ENCODE measurements at regions not wholly inside any gene's neighbourhood (a gene's known extent, or its start where the extent isn't known, plus 50 kb on each side); places are given as distances from the start of the nearest gene placed in this dataset.
"Not testable (repeated sequence)": the region's sequence is repeated elsewhere in the genome, so short reads cannot be mapped to it uniquely, and the experiment has no call there.

DNA sequence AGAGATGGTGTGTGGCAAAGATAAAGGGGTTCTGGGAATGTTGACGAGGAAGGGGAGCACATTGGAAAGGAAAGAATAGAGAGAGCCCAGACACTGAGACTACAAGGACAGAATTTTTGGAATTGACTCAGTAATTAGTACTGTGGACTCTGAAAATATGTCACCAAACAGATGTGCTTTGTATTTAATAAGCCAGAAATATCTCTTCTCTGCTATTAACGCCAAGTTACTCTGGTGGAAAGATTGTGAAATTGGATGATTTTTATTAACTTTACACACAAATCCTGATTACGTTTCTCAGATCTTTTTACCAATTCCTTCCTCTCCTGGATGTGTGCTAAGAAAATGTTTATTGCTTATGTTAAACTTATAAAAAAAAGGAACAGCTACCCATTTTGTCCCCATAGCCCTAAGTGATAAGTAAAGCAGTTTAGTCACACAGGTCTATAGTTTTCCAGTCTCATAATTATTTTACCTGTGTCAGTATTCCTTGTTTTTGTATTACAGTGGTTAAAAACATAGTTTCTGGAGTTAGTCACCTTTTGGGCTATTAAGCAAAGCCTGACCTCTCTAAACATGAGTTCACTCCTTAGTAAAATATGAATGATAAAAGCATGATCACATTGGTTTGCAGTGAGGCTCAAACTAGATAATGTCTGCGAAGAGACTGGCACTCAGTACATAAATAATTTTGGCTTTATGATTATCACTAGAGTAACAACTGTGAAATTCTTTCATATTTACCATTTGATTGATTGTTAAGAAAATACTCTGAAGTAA, 1068.3 kb downstream of the STIM2 start:
- DNase-seq (ENCODE audit: low spot score) (no peak), FAIRE-seq (no peak)

DNA sequence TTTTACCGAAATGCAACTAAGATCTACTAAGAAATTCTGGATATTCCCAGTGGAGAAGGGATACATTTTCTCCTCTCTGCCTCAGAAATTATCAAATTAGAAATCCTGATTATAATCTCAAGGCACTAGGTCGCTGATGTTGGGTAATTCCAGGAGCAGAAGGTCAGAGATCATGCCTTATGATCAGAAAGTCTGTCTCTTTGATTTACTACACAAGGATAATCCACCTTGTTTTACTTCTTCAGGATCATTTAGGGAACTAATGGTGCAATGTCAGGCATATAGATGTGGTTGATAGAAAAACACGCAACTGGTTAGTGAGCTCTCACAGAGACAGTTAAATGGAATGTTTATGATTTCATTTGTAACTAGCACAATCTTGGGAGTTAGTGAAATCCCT, 1069.7 kb downstream of the STIM2 start:
- DNase-seq (ENCODE audit: low spot score) (no peak), FAIRE-seq (no peak)

DNA sequence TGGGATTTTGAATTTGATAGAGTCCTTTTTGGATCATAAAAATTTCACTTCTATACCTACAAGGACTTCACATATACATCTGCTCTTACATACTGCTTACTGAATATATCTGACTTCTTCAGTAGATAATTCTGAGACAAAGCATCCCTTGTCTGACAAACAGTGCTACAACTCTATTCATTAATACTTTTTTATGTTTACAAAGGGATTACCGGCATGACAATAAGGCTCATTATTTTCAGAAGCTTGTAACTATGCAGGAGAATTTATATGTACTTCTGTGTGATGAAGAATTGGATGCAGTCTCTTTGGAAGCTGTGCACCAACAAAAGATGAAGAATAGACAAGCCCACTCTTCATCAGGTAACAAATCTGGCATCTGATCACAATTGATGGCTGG, 1070.3 kb downstream of the STIM2 start:
- FAIRE-seq: no peak
- no peak for DNase-seq (ENCODE audit: low spot score)

DNA sequence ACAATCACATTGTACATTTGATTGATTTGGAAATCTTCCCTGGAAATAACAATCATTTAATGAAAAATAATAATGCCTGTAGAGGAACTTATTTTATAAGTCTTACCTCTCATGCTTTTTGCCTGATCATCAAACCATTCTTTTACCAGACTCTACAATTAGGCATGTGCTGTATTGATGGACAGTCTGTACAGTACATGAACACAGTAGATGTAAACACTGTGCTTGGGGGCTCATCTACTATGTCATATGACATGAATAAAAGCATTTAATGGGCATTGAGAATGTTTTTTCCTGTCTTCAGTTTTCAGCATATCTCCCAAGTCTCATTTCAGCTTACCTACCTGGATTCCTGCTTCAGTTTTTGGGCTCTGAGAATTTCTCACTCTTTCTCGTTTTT, 1070.9 kb downstream of the STIM2 start:
- no peak for FAIRE-seq

DNA sequence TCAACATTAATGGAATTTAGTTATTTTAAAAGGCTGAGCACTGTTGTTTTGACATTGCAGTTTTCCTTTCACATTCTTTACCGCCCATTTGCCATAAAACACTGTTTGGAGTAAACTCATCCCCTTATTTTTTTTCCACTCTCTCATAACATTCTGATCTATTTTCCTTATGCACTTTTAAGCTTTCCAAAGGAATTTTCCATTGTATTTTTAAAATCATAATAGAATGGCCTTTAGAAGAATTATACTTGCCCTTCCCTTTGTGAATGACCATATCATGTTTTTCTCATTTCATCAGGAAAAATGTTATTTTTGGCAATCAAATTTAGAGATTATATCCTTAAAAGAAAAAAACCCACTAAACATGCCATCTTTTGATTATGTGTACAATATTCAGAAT, 1074.2 kb downstream of the STIM2 start:
- FAIRE-seq (no peak), DNase-seq (ENCODE audit: low spot score) (no peak)

More for the DNA sequence above, 1070.9 kb downstream of the STIM2 start:
- DNase-seq (ENCODE audit: low spot score): no peak

DNA sequence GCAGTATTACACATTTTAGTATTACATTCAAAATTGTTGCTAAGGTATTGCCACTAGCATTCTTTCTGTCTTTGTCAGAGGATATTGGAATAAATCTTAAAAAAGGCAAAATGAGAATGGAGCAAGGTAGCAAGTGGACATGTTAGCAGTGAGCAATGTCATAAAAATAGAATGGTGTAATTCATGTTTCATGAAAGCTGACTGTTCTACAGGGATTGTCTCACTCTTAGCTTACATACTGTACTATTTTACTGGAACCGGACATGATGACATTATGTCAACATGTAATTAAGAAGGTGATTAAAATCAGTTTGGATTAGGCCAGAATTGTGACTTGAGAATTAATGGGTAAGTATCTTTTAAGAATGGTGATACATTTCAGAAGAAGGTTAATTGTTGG, 1086.2 kb downstream of the STIM2 start:
- DNase-seq (ENCODE audit: low spot score): no peak
- no peak for FAIRE-seq

DNA sequence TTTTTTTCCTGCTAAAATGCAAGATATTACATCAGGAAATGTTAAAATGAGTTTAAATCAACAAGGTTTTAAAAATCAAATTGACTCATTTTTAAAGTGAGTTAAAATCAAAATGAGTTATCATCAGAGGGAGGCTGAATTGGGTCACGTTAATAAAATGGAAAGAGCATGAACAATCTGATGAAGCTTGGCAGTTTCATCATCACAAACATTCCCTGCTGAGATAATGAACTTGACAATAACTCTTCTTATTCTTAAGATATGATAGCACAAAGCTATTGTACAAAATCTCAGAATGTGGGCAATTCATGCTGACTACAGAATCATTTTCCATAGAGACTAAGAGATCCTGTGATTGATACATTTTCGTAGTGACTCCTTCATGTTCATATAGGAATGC, 1086.7 kb downstream of the STIM2 start:
- FAIRE-seq (no peak), DNase-seq (ENCODE audit: low spot score) (no peak)

DNA sequence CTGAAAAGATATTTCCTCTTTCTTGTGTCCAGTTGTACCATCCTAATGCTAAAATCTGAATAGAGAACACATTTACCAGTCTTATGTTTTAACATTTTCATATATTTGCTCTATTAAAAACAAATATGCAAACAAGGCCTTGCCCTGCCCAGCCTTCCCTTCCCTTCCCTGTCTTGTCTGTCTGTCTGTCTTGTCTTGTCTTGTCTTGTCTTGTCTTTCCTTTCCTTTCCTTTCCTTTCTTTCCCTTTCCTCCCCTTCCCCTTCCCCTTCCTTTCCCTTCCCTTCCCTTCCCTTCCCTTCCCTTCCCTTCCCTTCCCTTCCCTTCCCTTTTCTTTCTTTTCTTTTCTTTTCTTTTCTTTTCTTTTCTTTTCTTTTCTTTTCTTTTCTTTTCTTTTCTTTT, 1103.5 kb downstream of the STIM2 start:
- FAIRE-seq (no peak), DNase-seq (ENCODE audit: low spot score) (no peak)

DNA sequence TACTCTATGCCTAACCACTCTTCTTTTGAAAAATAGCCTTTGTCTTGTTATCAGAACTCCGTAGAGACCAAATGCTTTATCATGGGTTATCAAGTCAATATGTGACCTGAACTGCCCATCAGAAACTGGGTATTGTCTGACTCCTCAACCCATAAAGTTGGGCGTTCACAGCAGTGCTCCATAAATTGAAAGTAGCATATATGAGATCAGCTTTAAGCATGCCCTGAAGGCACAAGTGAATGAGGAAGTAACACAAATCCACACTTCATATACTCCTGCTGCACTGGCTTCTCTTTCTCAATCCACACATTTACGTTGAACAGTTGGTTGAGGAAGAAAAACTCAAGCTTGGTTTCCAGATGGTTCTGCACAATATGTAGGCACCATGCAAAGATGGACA, 1106.0 kb downstream of the STIM2 start:
- DNase-seq (ENCODE audit: low spot score) (no peak), FAIRE-seq (no peak)

DNA sequence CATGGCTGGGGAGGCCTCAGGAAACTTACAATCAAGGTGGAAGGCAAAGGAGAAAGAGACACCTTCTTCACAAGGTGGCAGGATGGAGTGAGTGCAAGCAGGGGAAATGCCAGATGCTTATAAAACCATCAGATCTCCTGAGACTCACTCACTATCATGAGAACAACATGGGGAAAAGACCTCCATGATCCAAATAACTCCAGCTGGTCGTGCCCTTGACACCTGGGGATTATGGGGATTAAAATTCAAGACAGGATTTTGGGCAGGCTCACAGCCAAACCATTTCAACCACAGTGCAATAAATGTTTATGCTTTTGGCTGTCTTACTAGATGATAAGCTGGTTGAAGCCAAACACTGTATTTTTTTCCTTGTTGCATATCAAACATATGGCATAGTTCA, 1112.4 kb downstream of the STIM2 start:
- DNase-seq (ENCODE audit: low spot score) (no peak), FAIRE-seq (no peak)

DNA sequence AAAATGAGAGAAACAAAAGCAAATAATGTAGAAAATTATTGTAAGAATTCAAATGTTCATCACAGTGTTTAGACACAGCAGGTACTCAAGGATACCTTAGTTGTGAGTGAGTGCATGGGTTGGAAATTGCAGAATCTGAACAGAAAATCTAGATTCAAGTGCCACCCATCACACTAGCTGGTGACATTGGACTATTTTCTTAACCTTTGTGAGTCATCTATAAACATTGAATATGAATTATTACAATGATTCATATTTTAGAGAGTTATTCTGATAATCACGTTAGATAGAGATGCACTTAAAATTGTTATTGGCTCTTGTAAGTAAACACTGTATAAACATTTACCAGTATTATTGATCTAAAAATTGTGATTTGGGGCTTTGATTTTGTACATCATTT, 1113.1 kb downstream of the STIM2 start:
- DNase-seq (ENCODE audit: low spot score): no peak
- FAIRE-seq: no peak

DNA sequence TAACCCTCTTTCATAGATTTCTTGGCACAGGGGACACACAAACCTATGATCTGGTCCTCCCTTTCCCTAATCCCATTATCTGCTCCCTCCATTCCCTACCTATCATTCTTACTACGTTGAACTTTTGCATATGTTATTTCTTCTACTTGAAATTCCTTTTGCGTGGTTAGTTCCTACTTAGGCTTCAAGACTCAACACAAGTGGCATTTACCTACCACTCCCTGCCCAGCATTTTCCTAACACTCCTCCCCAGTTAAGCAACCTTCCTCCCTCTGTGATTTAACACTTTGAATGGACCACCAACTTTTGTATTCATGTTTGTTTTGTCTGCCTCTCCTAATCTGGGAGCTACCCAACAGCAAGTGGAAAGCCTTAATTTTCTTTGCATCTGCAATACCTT, 1113.7 kb downstream of the STIM2 start:
- DNase-seq (ENCODE audit: low spot score): no peak
- no peak for FAIRE-seq

DNA sequence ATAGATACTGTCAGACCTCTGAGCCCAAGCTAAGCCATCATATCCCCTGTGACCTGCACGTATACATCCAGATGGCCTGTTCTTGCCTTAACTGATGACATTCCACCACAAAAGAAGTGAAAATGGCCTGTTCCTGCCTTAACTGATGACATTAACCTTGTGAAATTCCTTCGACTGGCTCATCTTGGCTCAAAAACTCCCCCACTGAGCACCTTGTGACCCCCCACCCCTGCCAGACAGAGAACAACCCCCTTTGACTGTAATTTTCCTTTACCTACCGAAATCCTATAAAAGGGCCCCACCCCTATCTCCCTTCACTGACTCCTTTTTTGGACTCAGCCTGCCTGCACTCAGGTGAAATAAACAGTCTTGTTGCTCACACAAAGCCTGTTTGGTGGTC, 1114.2 kb downstream of the STIM2 start:
- FAIRE-seq; DNase-seq (ENCODE audit: low spot score): not testable (repeated sequence)

DNA sequence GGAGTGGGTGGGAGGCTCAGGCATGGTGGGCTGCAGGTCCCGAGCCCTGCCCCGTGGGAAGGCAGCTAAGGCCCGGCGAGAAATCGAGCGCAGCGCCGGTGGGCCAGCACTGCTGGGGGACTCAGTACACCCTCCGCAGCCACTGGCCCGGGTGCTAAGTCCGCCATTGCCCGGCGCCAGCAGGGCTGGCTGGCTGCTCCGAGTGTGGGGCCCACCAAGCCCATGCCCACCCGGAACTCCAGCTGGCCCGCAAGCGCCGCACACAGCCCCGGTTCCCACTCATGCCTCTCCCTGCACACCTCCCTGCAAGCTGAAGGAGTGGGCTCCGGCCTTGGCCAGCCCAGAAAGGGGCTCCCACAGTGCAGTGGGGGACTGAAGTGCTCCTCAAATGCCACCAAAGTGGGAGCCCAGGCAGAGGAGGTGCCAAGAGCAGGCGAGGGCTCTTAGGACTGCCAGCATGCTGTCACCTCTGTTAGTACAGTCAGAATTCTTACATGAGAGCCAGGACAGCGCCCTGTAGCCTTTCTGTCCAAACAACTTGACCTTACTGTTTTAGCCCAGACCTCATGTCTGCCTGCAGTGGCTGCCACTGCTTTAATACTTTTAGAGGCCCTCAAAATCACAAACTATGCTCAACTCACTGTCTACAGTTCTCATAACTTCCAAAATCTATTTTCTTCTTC, 1117.9 kb downstream of the STIM2 start:
- not testable (repeated sequence) for FAIRE-seq

DNA sequence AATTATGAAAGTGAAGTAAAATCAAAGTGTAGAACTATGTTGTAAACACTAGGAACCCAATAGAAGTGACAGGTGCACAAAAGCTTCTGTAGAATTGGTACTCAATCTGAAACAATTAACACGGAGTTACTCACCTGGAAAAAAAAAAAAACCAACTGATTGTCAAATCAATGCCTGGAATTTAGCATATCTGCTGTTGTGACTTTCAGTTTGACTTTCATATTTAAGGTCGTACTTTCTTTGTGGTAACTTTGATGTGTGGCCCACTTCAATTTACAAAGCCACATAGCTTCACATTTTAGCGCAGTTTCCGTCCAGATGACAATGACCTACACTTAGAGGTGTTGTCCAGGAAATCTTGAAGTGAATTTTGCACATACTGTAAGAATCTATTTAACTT, 1124.9 kb downstream of the STIM2 start:
- FAIRE-seq (no peak), DNase-seq (ENCODE audit: low spot score) (no peak)

More for the DNA sequence above, 1117.9 kb downstream of the STIM2 start:
- not testable (repeated sequence) for DNase-seq (ENCODE audit: low spot score)

DNA sequence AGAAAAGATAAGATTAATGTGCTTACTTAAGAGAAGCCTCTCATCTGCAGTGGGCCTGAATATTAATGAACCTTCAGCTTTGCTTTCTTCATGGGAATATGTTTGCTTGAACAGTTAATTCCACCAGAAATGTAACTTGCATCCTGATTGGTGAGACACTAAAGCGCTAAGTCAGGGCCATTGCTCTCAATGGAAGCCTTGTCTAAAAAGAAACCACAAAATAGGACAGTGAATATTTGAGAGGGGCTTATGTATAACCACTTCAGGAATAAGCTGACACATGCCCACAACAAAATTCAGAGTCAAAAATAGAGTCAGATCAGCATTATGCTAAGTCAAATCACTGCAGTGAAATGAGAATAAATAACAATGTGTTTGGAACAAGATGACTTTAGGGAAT, 1125.8 kb downstream of the STIM2 start:
- DNase-seq (ENCODE audit: low spot score): no peak
- FAIRE-seq: no peak

DNA sequence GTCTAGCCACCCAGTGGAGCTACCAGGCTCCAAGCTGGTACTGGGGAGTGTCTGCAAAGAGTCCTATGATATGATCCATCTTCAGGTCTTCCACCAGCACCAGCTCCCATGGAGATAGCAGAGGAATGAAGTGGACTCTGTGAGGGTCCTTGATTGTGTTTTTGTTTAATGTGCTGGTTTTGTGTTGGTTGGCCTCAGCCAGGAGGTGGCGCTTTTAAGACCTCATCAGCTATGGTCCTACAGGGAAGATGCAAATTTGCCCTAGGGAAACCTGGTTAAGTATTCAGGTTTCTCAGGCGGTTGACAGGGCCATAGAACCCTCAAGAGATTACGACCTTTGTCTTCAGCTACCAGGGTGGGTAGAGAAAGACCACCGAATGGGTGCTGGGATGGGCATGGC, 1141.1 kb downstream of the STIM2 start:
- FAIRE-seq (no peak), DNase-seq (ENCODE audit: low spot score) (no peak)

DNA sequence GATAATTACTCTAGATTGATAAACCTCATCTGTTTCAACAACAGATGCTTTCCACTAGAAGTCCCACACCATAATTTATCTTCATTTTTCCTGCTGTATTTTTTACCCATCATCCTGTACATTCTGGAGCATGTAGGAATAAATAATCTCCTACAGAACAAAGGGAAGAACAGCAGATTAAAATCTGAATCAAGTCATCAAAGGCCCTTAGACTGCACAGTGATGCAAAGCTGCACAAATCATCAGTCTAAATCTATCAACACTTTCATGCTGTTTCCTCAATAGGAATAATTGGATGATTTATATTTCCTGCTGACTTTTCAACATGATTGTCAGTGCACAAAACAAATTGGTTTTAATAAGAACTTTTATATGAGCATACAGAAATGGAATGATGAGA, 1143.9 kb downstream of the STIM2 start:
- no peak for FAIRE-seq
- no peak for DNase-seq (ENCODE audit: low spot score)

DNA sequence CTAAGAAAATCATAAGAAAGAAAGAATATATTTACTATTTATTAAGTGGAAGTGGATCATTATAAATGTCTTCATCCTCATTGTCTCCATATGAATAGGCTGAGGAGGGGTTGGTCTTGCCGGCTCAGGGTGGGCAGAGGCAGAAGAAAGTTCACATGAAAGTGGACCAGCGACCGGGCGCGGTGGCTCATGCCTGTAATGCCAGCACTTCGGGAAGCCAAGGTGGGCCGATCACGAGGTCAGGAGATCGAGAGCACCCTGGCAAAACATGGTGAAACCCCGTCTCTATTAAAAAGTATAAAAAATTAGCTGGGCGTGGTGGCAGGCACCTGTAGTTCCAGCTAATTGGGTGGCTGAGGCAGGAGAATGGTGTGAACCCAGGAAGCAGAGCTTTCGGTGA, 1145.4 kb downstream of the STIM2 start:
- FAIRE-seq: no peak
- no peak for DNase-seq (ENCODE audit: low spot score)

DNA sequence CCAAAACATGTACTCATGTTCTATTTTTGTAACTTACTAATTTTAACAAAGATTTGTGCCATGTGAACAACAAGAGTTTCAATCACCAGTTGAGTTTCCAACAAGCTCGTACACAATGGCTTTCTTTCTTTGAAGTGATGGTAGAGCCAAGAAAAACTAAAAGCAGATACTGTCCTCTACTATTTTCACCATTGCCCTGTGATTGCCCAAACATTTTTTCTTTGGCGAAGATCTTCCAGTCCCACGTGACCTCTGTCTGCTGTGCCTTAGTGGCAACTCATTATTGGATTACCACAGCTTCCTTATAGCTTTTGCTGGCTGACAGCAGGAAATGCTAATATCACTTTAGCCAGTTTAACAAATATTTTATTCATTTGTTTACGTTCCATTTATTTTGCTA, 1147.1 kb downstream of the STIM2 start:
- no peak for FAIRE-seq
- no peak for DNase-seq (ENCODE audit: low spot score)

DNA sequence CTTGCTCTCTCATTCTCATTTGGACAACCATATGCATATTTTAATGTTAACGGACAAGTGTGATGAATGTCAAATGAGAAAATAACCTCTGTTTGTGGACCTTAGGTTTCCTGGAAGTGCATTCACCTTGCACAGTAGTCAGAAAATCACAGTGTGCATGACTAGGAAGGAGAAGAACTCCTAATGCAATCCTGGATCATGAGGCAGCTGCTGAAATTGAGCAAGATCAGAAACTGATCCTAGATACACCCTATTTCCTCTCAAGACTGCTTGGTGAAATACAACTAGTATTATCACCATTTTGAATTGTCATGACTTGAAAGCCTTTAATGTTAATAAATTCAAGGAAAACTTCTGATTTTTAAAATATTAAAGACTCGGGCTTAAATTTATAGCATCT, 1148.9 kb downstream of the STIM2 start:
- FAIRE-seq: no peak

DNA sequence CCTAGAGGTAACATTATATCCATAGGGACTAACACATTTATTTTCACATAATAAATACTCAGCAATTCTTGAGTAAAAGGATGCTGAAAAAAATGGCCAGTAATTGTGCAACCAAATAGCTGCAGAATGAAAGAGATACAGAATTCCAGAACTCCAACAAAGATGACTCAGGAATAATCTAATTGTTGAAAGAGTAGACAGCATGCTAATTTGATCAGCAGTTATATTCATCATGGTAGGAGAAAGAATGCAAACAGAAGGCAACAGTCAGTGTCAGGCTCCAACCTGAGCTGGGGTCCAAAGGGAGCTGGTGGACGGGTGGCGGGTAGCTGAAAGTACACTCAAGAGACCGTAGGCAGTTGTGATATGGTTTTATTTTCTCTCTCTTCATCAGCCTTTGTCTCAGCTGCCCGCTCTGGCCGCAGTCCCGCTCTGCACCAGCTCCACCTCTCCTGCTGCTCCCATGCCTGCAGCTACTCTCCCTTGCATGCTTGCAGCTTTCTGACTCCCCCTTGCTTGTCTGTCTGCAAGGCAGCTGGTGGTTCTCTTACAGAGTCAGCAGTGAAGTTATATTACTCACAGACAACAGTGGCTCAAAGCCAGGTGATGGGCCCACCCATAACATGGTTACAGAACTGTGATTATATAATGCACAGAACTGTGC, 1150.1 kb downstream of the STIM2 start:
- FAIRE-seq (no peak), DNase-seq (ENCODE audit: low spot score) (no peak)

More for the DNA sequence above, 1148.9 kb downstream of the STIM2 start:
- DNase-seq (ENCODE audit: low spot score): no peak

DNA sequence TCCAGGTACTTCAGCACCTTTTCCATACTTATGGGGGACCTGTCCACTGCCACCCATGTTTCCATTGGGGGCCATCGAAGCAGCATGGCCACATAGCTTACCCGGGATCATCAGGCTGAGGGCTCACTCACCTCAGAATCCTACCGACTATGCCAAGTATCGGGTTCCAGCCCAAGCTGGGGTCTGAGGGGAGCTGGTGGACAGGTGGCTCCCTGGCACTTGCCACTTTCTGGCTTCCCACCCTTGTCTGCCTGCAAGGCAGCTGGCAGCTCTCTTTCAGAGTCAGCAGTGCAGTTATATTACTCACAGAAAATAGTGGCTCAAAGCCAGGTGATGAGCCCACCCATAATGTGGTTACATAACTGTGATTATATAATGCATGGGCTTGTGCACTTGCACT, 1153.8 kb downstream of the STIM2 start:
- DNase-seq (ENCODE audit: low spot score) (no peak), FAIRE-seq (no peak)

Measured in RCC 7860 (cell line).